Neural cell (in vitro differentiated cells): ENCODE measurements at regions not wholly inside any gene's neighbourhood (a gene's known extent, or its start where the extent isn't known, plus 50 kb on each side); places are given as distances from the start of the nearest gene placed in this dataset.

Experiments
- CTCF ChIP-seq: fragments of 450-650 bp; IDR thresholded peaks from 2 replicates; pipeline ENCODE4 v1.5.1; 2014; ENCODE audit warnings: antibody characterized with exemption, mild to moderate bottlenecking, moderate library complexity; ENCODE audit not compliant: poor library complexity, severe bottlenecking
- EP300 ChIP-seq: fragments of 450-650 bp; conservative IDR thresholded peaks from 2 replicates; pipeline ENCODE4 v1.6.1; 2014; ENCODE audit warnings: antibody characterized with exemption, mild to moderate bottlenecking, moderate library complexity; ENCODE audit not compliant: poor library complexity, severe bottlenecking
- EZH2 ChIP-seq: fragments of 200-600, 300-800 bp; shearing (Covaris generic), sonication (generic); IDR thresholded peaks from 2 replicates; pipeline ENCODE4 v1.6.1; 2014; ENCODE audit warnings: antibody characterized with exemption, low read length, borderline replicate concordance, mild to moderate bottlenecking; ENCODE audit not compliant: insufficient read depth, poor library complexity, severe bottlenecking
- MXI1 ChIP-seq: fragments of 450-650 bp; conservative IDR thresholded peaks from 2 replicates; pipeline ENCODE4 v1.6.1; 2014; ENCODE audit warnings: antibody characterized with exemption, mild to moderate bottlenecking; ENCODE audit not compliant: poor library complexity, severe bottlenecking
- POLR2AphosphoS5 ChIP-seq: IDR thresholded peaks from 2 replicates; pipeline ENCODE4 v1.6.1; 2012
- RAD21 ChIP-seq: fragments of 450-650 bp; conservative IDR thresholded peaks from 2 replicates; pipeline ENCODE4 v1.6.1; 2014; ENCODE audit warnings: antibody characterized with exemption, mild to moderate bottlenecking, moderate library complexity
- REST ChIP-seq: IDR thresholded peaks from 2 replicates; pipeline ENCODE4 v1.6.1; 2012; ENCODE audit warnings: borderline replicate concordance
- SMC3 ChIP-seq: fragments of 450-650 bp; conservative IDR thresholded peaks from 2 replicates; pipeline ENCODE4 v1.6.1; 2014; ENCODE audit warnings: antibody characterized with exemption, mild to moderate bottlenecking, moderate library complexity; ENCODE audit not compliant: poor library complexity
- TAF1 ChIP-seq: IDR thresholded peaks from 2 replicates; pipeline ENCODE4 v1.6.1; 2012; ENCODE audit warnings: low read depth

GRCh38 chr10:79007421-79008319 lies 61.1 kb upstream of the ZMIZ1 start:
- TF ChIP-seq CTCF: no peak
- no peak for TF ChIP-seq RAD21
- no peak for TF ChIP-seq POLR2AphosphoS5
- no peak for TF ChIP-seq EZH2
- TF ChIP-seq TAF1: no peak
- TF ChIP-seq REST: no peak
- TF ChIP-seq EP300: no peak
- TF ChIP-seq SMC3: no peak
- TF ChIP-seq MXI1: no peak
